ENCODE measurements at regions not wholly inside any gene's neighbourhood (a gene's known extent, or its start where the extent isn't known, plus 50 kb on each side); places are given as distances from the start of the nearest gene placed in this dataset.

DNA sequence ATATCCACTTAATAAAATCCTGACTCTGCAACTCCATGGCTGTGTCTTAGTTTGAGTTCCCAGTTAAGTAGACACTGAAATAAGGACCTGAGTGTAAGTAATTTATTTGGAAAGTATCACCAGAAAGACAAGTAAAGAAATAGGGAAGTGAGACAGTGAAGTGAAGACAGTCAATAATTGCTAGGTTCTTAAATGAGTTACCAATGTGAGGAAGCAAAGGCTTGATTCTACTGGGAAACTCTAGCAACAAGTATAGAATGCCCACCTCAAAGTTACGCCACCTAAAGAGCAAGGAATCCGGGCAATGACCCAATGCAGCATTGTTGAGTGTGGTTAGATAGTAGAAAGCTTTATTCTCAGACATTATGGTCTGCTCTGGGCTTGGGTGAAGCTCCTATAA, 383.9 kb downstream of the TLR4 start:
- DNase-seq = no peak

DNA sequence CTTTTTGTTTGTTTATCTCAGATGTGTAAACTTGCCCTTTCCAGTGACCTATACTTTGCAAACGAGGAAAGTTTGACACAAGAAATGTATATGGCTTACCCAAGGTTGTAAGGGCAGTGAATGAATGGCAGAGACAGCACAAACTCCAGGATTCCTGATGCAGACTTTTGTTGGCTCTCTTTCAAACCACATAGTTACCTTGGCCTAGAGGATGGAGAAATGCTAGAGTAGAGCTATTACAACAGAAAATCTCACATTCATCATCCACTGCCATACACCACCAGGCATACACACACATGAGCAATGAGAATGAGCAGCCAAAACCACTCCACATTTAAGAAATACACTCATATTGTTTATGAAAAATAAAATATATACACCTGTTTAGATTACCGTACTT, 387.0 kb downstream of the TLR4 start:
- no peak for DNase-seq

DNA sequence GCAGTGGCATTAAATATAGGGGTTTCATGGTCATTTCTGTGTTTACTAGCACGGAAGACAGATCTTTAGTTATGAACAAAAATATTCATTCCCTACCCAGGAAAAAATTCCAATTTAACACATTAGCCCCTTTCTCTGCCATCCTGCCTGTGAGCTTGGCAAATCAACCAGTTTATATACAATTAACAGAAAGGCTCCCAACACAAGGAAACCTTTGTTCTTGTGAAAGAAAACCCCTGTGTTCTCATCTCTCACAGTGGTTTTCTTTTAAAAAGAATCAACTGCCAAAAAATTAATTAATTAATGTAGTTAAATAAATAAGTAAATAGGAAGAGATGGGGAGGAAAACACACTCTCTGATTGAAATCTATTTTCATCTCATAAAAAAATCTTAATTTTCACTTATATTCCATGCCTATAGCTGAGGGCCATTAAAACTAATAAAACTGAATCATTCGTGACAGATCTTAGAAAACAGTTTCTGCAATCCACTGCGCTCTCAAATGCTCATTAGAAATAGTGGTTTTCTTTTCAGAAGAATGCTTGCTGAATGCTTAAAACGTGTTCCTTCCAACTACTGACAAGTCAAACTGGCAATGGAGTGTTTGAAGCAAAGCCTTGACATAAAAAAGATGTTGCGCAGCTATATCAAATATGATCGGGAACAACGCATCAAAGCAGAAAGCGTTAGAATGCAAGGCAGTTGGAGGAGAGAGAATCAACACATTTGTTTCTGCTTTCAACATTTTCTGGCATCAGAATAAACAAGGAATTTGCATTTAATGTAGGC, 387.7 kb downstream of the TLR4 start:
- DNase-seq = no peak

DNA sequence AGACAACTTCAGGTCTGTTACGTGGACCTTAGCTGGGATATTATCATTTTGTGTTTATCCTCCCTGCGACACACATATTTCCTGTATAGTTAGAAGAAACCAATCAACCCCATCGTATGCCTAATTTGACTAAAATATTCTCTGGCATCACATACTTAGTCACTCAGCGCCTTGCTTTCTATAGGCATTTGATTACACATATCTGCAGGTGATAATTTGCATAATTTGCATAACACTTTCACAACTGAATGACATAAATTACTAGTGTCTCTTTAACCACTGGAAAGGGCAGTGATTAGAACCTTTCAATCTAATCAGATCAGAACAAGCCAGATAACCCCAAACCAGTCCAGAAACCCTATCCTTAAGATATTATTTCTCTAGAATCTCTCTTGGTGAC, 390.2 kb downstream of the TLR4 start:
- no peak for DNase-seq

DNA sequence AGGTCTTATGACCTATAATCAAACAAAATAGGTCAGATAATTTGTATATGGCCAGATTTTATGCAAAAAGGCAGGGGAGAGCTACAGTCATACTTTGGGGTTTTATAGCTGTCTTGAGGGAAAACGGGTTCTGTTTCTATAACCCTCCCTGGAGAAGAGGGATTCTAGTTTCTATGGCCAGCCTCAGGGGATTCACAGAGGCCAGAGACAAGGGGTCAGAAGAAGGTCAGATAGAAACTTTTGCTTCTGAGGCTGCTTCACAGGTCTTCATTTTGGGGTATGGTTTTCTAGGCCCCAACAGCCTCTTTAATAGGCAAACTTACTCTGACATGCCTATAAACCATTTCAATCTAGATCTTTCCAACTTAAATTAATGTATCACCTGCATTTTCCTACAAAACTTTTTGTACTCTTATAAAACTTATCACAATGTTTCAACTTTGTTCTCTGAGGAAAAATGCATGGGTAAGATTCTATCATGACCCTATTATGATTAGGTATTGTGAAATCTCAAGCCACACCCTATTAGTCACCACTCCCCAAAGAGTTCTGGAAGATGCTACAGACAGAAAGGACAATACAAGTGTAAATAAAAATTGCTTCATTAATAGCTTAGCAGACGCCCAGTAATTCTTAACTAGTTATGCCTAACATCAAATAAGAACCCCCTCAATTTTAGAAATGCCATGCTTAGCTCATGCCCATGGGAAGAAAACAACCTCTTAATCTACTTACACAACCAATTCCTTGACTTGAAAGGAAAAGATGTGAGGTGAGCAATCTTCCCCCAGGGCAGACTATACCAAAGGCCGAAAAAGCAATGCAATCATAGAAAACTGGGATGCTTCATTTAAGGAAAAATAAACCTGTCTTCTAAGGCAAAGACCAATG, 396.6 kb downstream of the TLR4 start:
- no peak for DNase-seq

- no peak for DNase-seq
Observed at GRCh38 chr9:118104363-118104762, 400.2 kb downstream of the TLR4 start.

DNA sequence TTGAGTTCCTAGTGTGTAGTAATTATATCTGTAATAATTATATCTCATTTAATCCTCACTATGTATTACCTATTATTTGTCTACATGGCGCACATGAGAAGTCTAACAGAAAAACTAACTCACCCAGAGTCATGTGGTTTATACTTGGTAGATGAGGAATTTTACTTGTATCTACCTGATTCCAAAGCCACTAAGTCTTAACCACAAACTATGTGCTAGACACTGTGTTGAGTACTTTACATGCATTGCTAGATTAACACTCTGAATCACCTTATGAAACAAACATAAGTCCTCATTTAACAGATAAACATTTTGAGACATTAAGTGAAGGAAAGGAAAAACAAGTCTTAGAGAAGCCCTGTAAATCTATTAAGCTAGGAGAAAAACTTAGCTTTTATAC, 404.8 kb downstream of the TLR4 start:
- DNase-seq = no peak

GRCh38 chr9:118109542-118109941, 405.3 kb downstream of the TLR4 start:
- DNase-seq = no peak

DNA sequence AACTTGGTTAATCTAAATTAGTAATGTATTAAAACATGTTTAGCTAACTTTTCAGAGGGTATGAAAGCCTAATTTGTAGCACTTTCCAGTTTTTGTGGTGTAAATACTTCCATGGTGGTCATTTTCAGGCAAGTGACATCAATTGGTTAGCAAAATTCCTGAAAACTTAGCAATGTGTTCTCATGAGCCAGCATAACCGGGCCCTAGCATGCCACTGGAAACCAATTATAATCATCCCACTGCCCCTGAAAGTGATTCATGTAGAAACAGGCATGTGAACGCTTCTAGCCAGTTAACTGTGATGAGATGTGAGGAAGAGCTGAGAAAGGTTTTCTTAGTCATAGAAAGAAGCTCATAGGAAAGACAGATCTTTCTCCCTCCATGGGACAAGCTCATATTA, 417.2 kb downstream of the TLR4 start:
- DNase-seq = no peak

DNA sequence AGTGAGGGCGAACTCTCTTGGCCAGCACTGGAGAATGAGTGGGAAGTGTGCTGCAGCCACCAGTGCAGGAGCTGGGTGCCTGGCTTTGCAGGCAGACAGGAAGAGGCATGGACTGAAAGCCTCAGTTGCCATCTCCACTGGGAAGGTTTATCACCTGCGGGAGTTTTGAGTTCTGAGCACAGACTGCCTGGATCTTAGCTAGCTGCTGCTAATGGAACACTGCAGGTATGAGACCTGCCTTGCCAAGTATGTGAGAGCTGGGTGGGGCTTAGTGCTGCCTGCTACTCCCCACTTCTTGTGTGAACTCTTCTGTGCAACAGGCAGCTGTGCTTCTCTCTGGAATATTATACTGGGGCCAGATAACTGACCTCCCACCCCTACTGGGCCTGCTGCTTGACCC, 424.1 kb downstream of the TLR4 start:
- DNase-seq = no peak

DNA sequence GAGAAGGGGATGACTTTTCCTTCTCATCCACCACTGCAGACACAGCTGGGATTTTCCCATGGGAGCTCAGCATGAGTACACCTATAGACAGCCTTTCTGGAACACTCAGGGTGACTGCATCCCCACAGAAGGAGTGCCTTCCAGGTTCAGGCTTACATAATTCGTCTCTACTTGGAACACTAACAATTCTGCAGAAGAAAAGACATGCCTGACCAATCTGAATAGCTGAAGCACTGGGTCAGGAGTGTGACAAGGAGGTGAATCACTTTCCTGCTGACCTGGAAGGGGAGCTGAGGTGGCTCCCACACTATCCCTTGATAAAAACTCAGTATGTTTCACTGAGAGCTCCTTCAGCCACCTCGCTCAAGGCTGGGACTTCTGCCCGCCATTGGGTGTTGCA, 425.3 kb downstream of the TLR4 start:
- DNase-seq = no peak

DNA sequence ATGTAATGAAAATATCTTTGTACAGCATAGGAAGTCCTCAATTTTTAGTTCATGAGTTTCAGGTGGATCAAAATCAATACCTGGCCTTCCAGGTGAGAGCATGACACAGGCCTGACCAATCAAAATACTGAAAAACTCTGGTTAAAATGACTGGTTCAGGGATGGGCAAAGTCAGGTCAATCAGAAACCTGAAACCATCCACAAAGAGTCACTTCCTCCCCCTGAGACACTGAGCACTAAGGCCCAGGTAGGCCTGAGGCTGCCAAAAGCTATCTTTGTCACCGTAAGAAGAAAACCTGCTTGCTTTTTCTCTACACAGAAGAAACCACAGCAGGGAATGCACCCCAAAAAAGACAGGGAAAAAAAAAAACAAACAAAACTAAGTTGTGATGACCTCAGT, 444.8 kb downstream of the TLR4 start:
- DNase-seq = no peak

GRCh38 chr9:118156846-118157245, 452.6 kb downstream of the TLR4 start:
- DNase-seq = no peak

- DNase-seq = no peak
Observed at GRCh38 chr9:118162716-118163115, 458.5 kb downstream of the TLR4 start.

GRCh38 chr9:118163751-118164150, 459.5 kb downstream of the TLR4 start:
- no peak for DNase-seq

GRCh38 chr9:118165451-118165850, 461.2 kb downstream of the TLR4 start:
- no peak for DNase-seq

GRCh38 chr9:118170032-118170955, 466.1 kb downstream of the TLR4 start:
- no peak for DNase-seq

- no peak for DNase-seq
Observed at GRCh38 chr9:118177241-118177640, 473.0 kb downstream of the TLR4 start.

- no peak for DNase-seq
Observed at GRCh38 chr9:118183576-118183975, 479.4 kb downstream of the TLR4 start.

- no peak for DNase-seq
Observed at GRCh38 chr9:118187408-118187807, 483.2 kb downstream of the TLR4 start.

DNA sequence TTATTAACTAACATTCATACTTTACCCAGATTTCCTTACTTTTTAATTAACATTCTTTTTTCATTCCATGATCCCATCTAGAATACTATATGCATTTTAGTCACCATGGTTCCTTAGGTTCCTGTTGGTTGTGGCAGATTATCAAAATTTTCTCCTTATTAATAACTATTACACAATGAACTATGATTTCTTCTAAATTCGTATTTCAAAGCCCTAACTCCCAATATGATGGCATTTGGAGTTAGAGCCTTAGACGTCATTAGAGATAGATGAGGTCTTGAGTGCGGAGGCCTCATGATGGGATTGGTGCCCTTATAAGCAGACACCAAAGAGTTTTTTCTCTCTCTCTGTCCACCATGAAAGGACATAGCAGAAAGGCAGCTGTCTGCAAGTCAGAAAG, 485.4 kb downstream of the TLR4 start:
- no peak for DNase-seq

GRCh38 chr9:118192807-118193206, 488.6 kb downstream of the TLR4 start:
- no peak for DNase-seq

GRCh38 chr9:118209343-118209742, 505.1 kb downstream of the TLR4 start:
- no peak for DNase-seq
